GM12873 (cell line): ENCODE measurements at regions not wholly inside any gene's neighbourhood (a gene's known extent, or its start where the extent isn't known, plus 50 kb on each side); places are given as distances from the start of the nearest gene placed in this dataset.

Source experiments
- TF ChIP-seq, protein P1 (sequence below): IDR thresholded peaks from 2 replicates; pipeline ENCODE4 v1.5.1; 2012; ENCODE audit warnings: low read depth, mild to moderate bottlenecking, moderate library complexity, low read length, control low read depth; ENCODE audit not compliant: insufficient read depth; ENCODE audit errors: missing control alignments

DNA sequence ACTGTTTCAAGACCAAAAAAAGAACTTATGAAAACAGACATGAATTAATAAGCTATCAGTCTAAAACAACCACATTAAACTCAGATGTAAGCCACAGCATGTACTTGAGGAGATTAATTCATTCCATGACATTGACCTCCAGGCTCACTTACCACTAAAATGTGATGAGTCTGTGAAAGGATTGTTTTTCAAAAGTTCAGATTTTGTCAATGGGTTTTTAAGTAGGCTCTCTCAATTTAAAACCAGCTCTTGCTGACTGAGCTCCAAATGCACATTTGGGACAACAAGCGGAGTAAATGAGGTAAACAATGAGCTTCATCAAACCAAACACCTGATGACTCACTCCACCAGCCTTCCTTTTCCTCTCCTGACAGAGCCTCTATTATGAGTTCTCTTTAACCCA, 197.0 kb downstream of the SIM1 start:
- TF ChIP-seq, protein P1, sequence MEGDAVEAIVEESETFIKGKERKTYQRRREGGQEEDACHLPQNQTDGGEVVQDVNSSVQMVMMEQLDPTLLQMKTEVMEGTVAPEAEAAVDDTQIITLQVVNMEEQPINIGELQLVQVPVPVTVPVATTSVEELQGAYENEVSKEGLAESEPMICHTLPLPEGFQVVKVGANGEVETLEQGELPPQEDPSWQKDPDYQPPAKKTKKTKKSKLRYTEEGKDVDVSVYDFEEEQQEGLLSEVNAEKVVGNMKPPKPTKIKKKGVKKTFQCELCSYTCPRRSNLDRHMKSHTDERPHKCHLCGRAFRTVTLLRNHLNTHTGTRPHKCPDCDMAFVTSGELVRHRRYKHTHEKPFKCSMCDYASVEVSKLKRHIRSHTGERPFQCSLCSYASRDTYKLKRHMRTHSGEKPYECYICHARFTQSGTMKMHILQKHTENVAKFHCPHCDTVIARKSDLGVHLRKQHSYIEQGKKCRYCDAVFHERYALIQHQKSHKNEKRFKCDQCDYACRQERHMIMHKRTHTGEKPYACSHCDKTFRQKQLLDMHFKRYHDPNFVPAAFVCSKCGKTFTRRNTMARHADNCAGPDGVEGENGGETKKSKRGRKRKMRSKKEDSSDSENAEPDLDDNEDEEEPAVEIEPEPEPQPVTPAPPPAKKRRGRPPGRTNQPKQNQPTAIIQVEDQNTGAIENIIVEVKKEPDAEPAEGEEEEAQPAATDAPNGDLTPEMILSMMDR, result no peak

DNA sequence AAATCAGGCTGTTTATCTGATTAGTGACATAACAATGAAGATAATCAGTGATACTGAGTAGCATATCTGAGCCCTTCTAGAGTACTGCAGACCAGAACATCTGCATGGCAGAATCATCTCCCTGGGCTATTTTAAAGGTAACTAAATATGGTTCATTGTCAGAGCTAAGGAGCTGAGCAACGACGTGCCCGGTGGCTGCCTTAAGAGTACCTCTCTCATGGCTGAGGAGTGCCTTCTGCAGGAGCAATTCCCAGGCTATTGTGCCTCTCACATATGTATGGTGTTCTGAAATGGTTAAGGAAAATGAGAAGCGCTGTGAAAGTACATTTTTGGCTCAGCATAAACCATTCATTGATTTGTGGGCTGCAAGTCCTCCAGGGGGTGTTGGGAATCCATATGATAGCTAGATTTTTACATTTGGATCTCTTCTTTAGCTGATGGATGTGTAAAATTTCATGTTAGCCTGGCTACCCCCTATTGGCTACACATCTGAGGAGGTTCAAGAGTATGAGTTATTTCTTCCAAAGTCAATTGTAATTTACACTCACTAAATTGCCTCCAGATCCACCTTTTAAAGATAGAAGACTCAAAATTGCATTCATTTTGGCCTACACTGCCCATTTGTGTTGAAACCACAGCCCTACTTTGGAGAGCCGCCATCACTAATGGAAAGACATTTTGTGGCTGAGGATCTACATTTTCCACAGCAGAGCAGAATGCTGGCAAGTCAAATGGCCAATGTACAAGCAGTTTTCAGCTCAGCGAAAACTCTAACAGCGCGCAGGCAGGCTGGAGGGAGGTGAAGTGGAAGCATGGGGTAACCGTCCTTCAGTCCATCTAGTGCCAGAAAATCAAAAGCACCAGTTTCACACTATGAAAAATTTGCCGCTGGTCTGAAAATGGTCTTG, 198.0 kb downstream of the SIM1 start:
- TF ChIP-seq, protein P1, result no peak

DNA sequence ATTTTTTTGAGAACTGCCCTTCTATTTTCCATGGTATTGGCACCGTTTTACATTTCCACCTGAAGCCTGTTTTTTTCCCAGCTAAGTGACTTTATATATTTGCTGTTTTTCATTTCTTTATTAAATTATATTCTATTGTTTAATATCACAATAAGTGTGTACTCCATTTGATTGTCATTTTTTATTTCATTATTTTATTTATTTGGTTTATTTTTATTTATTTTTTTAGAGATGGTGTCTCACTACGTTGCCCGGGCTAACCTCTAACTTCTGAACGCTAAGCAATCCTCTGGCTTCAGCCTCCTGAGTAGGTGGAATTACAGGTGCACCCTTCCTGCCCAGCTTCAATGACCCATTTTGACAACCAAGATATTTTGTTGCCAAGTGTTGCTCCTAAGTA, 202.6 kb downstream of the SIM1 start:
- TF ChIP-seq, protein P1, result no peak

DNA sequence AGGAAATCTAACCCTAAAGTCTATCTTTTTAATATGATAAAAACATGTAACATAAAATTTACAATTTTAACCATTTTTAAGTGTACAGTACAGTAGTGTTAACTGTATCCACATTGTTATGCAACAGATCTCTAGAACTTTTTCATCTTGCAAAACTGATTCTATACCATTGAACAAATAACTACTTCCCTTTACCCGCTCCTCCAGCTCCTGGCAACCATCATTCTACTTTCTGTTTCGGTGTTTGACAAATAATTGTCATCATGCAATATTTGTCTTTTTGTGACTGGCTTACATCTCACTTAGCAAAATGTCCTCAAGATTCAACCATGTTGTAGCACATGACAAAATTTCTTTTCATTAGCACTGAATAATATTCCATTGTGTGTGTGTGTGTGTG, 203.2 kb downstream of the SIM1 start:
- TF ChIP-seq, protein P1, result no peak

DNA sequence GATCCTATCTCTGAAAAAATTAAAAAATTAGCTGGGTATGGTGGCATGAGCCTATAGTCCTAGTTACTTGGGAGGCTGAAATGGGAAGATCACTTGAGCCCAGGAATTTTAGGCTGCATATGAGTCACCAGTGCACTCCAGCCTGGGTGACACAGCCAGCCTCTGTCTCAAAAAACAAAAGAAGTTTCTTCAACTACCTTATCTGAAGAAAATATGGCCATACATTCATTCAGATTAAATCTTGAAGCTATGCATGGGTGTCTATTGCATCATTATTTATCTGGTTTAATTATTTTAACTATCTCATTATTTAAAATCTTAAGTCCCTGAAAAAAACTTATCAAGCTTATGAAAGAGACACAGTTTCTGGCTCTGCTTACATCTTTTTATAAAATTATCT, 204.1 kb downstream of the SIM1 start:
- TF ChIP-seq, protein P1, result no peak

DNA sequence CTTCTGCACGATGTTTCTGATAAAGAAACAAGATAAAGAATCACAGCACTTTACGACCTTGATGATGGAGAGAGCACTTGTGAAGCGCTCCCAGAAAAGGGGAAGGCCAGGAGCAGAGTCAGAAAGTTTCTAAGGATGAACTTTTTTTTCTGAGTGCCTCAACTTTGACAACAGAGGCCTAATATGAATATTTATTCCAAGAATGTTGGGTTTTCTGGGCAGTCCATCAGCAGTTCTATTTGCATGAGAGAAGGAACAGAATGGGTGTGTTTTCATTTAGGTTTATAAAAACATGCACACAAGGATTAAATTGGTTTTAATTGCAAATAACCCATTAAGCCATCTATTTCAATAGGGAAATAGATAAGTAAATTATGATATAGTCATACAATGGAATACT, 204.9 kb downstream of the SIM1 start:
- TF ChIP-seq, protein P1, result no peak

DNA sequence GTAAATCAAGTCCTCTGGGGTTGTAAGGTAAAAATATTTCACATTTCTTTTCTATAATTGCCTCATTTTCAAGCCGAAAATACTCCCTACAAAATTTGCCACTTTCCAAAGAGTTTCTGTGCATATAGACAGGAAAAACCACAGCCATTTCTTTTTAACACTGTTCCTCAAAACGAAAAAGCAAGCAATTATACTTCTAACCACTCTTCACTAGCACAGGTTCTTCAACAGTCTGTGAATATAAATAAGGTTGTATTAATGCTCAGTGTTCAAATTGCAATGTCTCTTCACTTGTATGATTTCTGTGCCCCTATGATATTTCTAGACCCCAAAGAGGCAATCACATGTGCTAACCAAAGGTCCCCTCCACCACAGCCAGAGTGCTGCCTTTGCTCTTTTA, 206.0 kb downstream of the SIM1 start:
- TF ChIP-seq, protein P1, result no peak
